GM23338 (cell line): ENCODE measurements at regions not wholly inside any gene's neighbourhood (a gene's known extent, or its start where the extent isn't known, plus 50 kb on each side); places are given as distances from the start of the nearest gene placed in this dataset.
A peak's percentile ranks its signal among the peaks of the same experiment; 100 is the strongest.

Source experiments
- ATAC-seq: fragments of 200-7000 bp; cut with Tn5 transposase; 3 replicates; pipeline ENCODE4 v1.9.1; 2020
- DNase-seq: peaks from one replicate; pipeline ENCODE4 v3.0.0-alpha.2; 2015; ENCODE audit warnings: low spot score
- H2AFZ ChIP-seq: fragments of 200-600 bp; sonication (generic); 2 replicates; pipeline ENCODE4 v1.8.0; 2016; ENCODE audit warnings: antibody characterized with exemption, mild to moderate bottlenecking, moderate library complexity
- H3F3A ChIP-seq: fragments of 200-600 bp; sonication (generic); replicated peaks from 2 replicates; pipeline ENCODE4 v1.8.0; 2017; ENCODE audit warnings: antibody characterized with exemption, mixed run types, low read depth
- H3K27ac ChIP-seq: fragments of 200-600 bp; sonication (generic); 2 replicates; pipeline ENCODE4 v1.6.1; 2016; ENCODE audit warnings: low read depth
- H3K27me3 ChIP-seq: fragments of 200-600 bp; sonication (generic); 2 replicates; pipeline ENCODE4 v1.8.0; 2016; ENCODE audit warnings: mild to moderate bottlenecking, mixed run types, moderate library complexity; ENCODE audit not compliant: insufficient read depth
- H3K36me3 ChIP-seq: fragments of 200-600 bp; sonication (generic); 2 replicates; pipeline ENCODE4 v1.8.0; 2016; ENCODE audit warnings: mild to moderate bottlenecking; ENCODE audit not compliant: insufficient read depth
- H3K4me1 ChIP-seq: fragments of 200-600 bp; sonication (generic); 2 replicates; pipeline ENCODE4 v1.8.0; 2016; ENCODE audit warnings: mild to moderate bottlenecking, moderate library complexity; ENCODE audit not compliant: insufficient read depth
- H3K4me2 ChIP-seq: fragments of 200-600 bp; sonication (generic); 2 replicates; pipeline ENCODE4 v1.7.1; 2017; ENCODE audit warnings: mixed run types
- H3K4me3 ChIP-seq: fragments of 200-600 bp; sonication (generic); 2 replicates; pipeline ENCODE4 v1.6.1; 2016; ENCODE audit warnings: mixed run types
- H3K79me2 ChIP-seq: fragments of 200-600 bp; sonication (generic); replicated peaks from 2 replicates; pipeline ENCODE4 v1.8.0; 2017; ENCODE audit warnings: mild to moderate bottlenecking; ENCODE audit not compliant: insufficient read depth
- H3K9me2 ChIP-seq: fragments of 200-600 bp; sonication (generic); 2 replicates; pipeline ENCODE4 v1.8.0; 2017; ENCODE audit not compliant: insufficient read depth
- H4K20me1 ChIP-seq: fragments of 200-600 bp; sonication (generic); replicated peaks from 2 replicates; pipeline ENCODE4 v1.8.0; 2017; ENCODE audit warnings: mild to moderate bottlenecking; ENCODE audit not compliant: insufficient read depth
- H3K27ac Mint-ChIP-seq: 2 replicates; pipeline ENCODE4 v1.8.0; 2020; ENCODE audit warnings: inconsistent platforms, mild to moderate bottlenecking, moderate library complexity, mixed read lengths
- H3K27me3 Mint-ChIP-seq: 3 replicates; pipeline ENCODE4 v1.8.0; 2022; ENCODE audit warnings: low read depth, mild to moderate bottlenecking, moderate library complexity, mixed read lengths, inconsistent platforms; ENCODE audit not compliant: insufficient read depth, poor library complexity
- H3K36me3 Mint-ChIP-seq: 3 replicates; pipeline ENCODE4 v1.8.0; 2021; ENCODE audit warnings: low read depth, mild to moderate bottlenecking, inconsistent platforms, moderate library complexity, mixed read lengths
- H3K4me1 Mint-ChIP-seq: 3 replicates; pipeline ENCODE4 v1.8.0; 2020; ENCODE audit warnings: mild to moderate bottlenecking, inconsistent platforms, mixed read lengths
- H3K4me3 Mint-ChIP-seq: 3 replicates; pipeline ENCODE4 v1.8.0; 2021; ENCODE audit warnings: moderate library complexity, mild to moderate bottlenecking, inconsistent platforms, mixed read lengths
- H3K9me3 Mint-ChIP-seq: 3 replicates; pipeline ENCODE4 v1.8.0; 2020; ENCODE audit warnings: moderate library complexity, mild to moderate bottlenecking, inconsistent platforms, mixed read lengths
- CREB1 ChIP-seq: fragments of 250-450 bp; sonication (Bioruptor Pico); IDR thresholded peaks from 2 replicates; pipeline ENCODE4 v1.5.0; 2020; ENCODE audit warnings: low read depth, mild to moderate bottlenecking, moderate library complexity
- ETS1 ChIP-seq: IDR thresholded peaks from 2 replicates; pipeline ENCODE4 v1.6.1; 2016; ENCODE audit warnings: antibody characterized with exemption
- EZH2 ChIP-seq: fragments of 200-600 bp; sonication (generic); IDR thresholded peaks from one replicate; pipeline ENCODE4 v1.8.0; 2017; ENCODE audit warnings: antibody characterized with exemption, mild to moderate bottlenecking, low read depth; ENCODE audit not compliant: unreplicated experiment
- EZH2phosphoT487 ChIP-seq: fragments of 200-600 bp; sonication (generic); IDR thresholded peaks from one replicate; pipeline ENCODE4 v1.8.1; 2018; ENCODE audit warnings: antibody characterized with exemption; ENCODE audit not compliant: unreplicated experiment
- JUNB ChIP-seq: IDR thresholded peaks from one replicate; pipeline ENCODE4 v1.6.1; 2016; ENCODE audit warnings: antibody characterized with exemption; ENCODE audit not compliant: unreplicated experiment
- NANOG ChIP-seq: IDR thresholded peaks from 2 replicates; pipeline ENCODE4 v1.6.1; 2016; ENCODE audit warnings: antibody characterized with exemption, borderline replicate concordance
- POLR2AphosphoS5 ChIP-seq: IDR thresholded peaks from 2 replicates; pipeline ENCODE4 v1.6.1; 2016; ENCODE audit warnings: antibody characterized with exemption, low read depth
- REST ChIP-seq: IDR thresholded peaks from one replicate; pipeline ENCODE4 v1.6.1; 2018; ENCODE audit warnings: antibody characterized with exemption; ENCODE audit not compliant: unreplicated experiment
- STAT1 ChIP-seq: IDR thresholded peaks from one replicate; pipeline ENCODE4 v1.6.1; 2016; ENCODE audit warnings: antibody characterized with exemption; ENCODE audit not compliant: unreplicated experiment
- ZNF114 ChIP-seq: fragments of 250-450 bp; sonication (Bioruptor Pico); IDR thresholded peaks from 2 replicates; pipeline ENCODE4 v1.5.0; 2020; ENCODE audit warnings: mild to moderate bottlenecking, moderate library complexity
- ZNF331 ChIP-seq: fragments of 250-450 bp; sonication (Bioruptor Pico); IDR thresholded peaks from 2 replicates; pipeline ENCODE4 v1.5.0; 2020; ENCODE audit warnings: low read depth, mild to moderate bottlenecking, moderate library complexity
- ZNF462 ChIP-seq: fragments of 250-450 bp; sonication (Bioruptor Pico); IDR thresholded peaks from 2 replicates; pipeline ENCODE4 v1.5.0; 2020; ENCODE audit warnings: mild to moderate bottlenecking, moderate library complexity
- TF ChIP-seq, protein P1 (sequence below), 2 experiments: fragments of 200-600 bp in 1 of 2; sonication (generic) in 1 of 2; conservative IDR thresholded peaks; 2 replicates each; pipeline versions ENCODE4 v1.5.1 to v1.6.1; 2016 to 2017; ENCODE audit warnings: antibody characterized with exemption in 2 of 2, low read depth in 2 of 2, mild to moderate bottlenecking in 2 of 2, moderate library complexity in 1 of 2

GRCh38 chr2:234670806-234671205 lies 173.9 kb upstream of the ARL4C start:
- Histone ChIP-seq H3K27me3 (no peaks in the 10 kb centered on the region), H3K79me2 (no peaks in the 10 kb centered on the region), H3K27ac (no peak overlapping the region), H3F3A (peaks cover 11% of the 10 kb centered on the region; the same call in 1 of the 2 replicates), H2AFZ (0 out of 2 replicates have a peak overlapping the region, but pooled peaks have one; percentile 28), H4K20me1 (no peaks in the 10 kb centered on the region), H3K36me3 (no peaks in the 10 kb centered on the region), H3K4me3 (no peak overlapping the region), H3K4me2 (no peak overlapping the region), H3K4me1 (peaks cover 6% of the 10 kb centered on the region), H3K9me2 (peaks cover 30% of the 10 kb centered on the region)
- Mint-ChIP-seq H3K4me1 (peaks cover 15% of the 10 kb centered on the region), H3K27ac (no peak overlapping the region), H3K4me3 (no peak overlapping the region), H3K36me3 (peaks cover 6% of the 10 kb centered on the region; the same call in 1 of the 3 replicates), H3K27me3 (peaks cover 12% of the 10 kb centered on the region), H3K9me3 (peaks cover 5% of the 10 kb centered on the region)
- DNase-seq (no peak), ATAC-seq (no peak; the same call in 2 of the 3 replicates)
- TF ChIP-seq ZNF114 (CRISPR knock-in tag) (no peak), CREB1 (no peak), STAT1 (no peak), POLR2AphosphoS5 (no peak), ETS1 (no peak), JUNB (no peak), ZNF462 (CRISPR knock-in tag) (no peak), NANOG (no peak), EZH2phosphoT487 (no peak), REST (no peak), ZNF331 (no peak), EZH2 (no peak)
- TF ChIP-seq, protein P1, sequence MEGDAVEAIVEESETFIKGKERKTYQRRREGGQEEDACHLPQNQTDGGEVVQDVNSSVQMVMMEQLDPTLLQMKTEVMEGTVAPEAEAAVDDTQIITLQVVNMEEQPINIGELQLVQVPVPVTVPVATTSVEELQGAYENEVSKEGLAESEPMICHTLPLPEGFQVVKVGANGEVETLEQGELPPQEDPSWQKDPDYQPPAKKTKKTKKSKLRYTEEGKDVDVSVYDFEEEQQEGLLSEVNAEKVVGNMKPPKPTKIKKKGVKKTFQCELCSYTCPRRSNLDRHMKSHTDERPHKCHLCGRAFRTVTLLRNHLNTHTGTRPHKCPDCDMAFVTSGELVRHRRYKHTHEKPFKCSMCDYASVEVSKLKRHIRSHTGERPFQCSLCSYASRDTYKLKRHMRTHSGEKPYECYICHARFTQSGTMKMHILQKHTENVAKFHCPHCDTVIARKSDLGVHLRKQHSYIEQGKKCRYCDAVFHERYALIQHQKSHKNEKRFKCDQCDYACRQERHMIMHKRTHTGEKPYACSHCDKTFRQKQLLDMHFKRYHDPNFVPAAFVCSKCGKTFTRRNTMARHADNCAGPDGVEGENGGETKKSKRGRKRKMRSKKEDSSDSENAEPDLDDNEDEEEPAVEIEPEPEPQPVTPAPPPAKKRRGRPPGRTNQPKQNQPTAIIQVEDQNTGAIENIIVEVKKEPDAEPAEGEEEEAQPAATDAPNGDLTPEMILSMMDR (conservative IDR thresholded peaks at IDR 0.05; ENCODE audit: low read depth in 2 of 2) = no peak
